ENCODE measurements at regions not wholly inside any gene's neighbourhood (a gene's known extent, or its start where the extent isn't known, plus 50 kb on each side); places are given as distances from the start of the nearest gene placed in this dataset.
"Not testable (repeated sequence)": the region's sequence is repeated elsewhere in the genome, so short reads cannot be mapped to it uniquely, and the experiment has no call there.

DNA sequence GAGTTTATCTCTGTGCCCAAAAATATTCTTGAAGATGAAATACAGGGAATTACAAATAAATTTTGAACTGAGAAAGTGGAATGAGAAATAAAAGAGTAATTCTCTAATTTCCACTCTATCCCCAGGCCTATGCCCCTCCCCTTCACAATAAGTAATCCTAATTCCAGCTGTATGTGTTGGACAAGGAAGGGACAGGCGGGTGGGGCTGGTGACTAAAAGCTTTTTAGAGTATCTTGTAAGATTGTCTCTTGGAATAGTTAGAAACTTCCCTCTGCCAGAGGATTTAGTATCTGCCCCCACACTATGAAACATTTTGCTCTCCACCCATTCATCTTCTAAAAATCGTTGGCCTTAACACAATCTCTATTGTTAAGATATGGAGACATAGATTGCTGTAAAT is 199.2 kb downstream of the MBL2 start:
- Histone ChIP-seq H3K27me3 (ENCODE audit: control insufficient read depth, insufficient read depth, low read length) (no peaks in the 10 kb centered on the region), H3K27ac (ENCODE audit: low read depth, low read length) (no peak overlapping the region)

DNA sequence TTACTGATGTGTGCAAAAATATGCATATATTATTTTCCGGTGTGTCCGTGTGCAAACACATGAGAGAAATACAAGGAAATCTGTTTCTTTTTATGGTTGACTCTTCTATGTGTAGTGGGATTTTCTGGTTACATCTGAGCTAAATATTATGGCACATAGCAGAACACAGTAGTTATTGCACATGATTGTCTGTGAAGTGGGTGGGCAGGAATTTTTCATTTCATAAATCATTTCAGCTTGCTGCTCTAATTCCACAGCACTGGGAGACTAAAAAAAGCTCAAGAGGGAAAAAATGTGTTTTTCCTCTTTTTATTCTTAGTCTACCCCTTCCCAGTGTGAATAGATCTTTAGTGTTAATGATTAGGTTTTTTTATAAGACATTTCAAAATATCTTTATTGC is 197.9 kb downstream of the MBL2 start:
- Histone ChIP-seq H3K9ac (ENCODE audit: low read depth, low read length) (no peak overlapping the region), H3K9me3 (ENCODE audit: control insufficient read depth, insufficient read depth, low read length) (no peaks in the 10 kb centered on the region), H3K27me3 (ENCODE audit: control insufficient read depth, insufficient read depth, low read length) (no peaks in the 10 kb centered on the region), H3K27ac (ENCODE audit: low read depth, low read length) (no peak overlapping the region), H3K4me1 (ENCODE audit: control insufficient read depth, insufficient read depth, low read length) (no peaks in the 10 kb centered on the region), H3K4me3 (ENCODE audit: low read depth, low read length) (no peak overlapping the region), H3K36me3 (ENCODE audit: control insufficient read depth, insufficient read depth, low read length) (no peaks in the 10 kb centered on the region)

More for the DNA sequence above, 199.2 kb downstream of the MBL2 start:
- Histone ChIP-seq H3K9me3 (ENCODE audit: control insufficient read depth, insufficient read depth, low read length) (no peaks in the 10 kb centered on the region), H3K9ac (ENCODE audit: low read depth, low read length) (no peak overlapping the region), H3K36me3 (ENCODE audit: control insufficient read depth, insufficient read depth, low read length) (no peaks in the 10 kb centered on the region), H3K4me3 (ENCODE audit: low read depth, low read length) (no peak overlapping the region), H3K4me1 (ENCODE audit: control insufficient read depth, insufficient read depth, low read length) (no peaks in the 10 kb centered on the region)

DNA sequence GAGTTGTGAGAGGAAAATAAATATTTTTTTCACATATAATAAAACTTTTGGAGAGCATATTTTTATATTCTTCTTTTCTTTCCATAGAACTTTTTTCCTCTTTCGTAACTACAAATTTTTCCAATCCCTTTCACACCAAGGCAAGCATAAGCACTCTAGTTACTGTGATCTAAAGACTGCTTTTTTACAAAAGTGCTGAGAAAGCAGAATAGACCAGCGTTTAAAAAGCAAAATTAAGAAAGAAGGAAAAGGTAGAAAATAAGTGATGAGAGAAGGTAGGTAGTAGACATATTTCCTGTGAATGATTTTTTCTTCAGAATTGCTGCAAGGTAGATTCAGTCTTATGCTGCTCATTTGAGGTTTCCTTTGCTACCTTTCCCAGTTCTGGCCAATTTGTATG is 195.5 kb downstream of the MBL2 start:
- Histone ChIP-seq H3K4me3 (ENCODE audit: low read depth, low read length) (no peak overlapping the region), H3K27me3 (ENCODE audit: control insufficient read depth, insufficient read depth, low read length) (no peaks in the 10 kb centered on the region), H3K9ac (ENCODE audit: low read depth, low read length) (no peak overlapping the region), H3K4me1 (ENCODE audit: control insufficient read depth, insufficient read depth, low read length) (no peaks in the 10 kb centered on the region), H3K9me3 (ENCODE audit: control insufficient read depth, insufficient read depth, low read length) (peaks cover 10% of the 10 kb centered on the region), H3K27ac (ENCODE audit: low read depth, low read length) (no peak overlapping the region), H3K36me3 (ENCODE audit: control insufficient read depth, insufficient read depth, low read length) (no peaks in the 10 kb centered on the region)

DNA sequence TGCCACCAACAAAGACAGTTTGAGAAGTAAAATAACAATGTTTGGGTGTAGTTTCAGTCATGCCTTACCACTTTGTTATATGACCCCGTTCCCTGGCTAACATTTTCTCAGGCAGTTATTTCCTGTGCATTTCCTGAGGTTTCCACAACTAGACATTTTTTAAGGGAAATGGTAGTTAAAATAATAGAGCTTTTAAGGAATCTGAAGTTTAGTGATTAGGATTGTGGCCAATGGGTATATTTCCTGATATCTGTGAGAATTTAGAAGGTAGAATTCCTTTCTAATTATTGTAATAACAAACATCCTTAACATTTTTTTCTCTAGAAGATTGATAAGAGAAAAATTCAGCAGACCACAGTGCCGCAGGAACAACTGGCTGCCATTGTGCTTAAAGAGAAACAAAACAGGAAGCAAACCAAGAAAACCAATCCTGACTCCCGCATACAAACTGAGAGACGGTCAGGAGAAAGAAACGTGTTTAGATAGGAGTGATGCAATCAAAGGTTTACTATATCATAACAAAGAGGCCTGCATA is 193.6 kb downstream of the MBL2 start:
- peaks cover 10% of the 10 kb centered on the region for H3K9me3 ChIP-seq (ENCODE audit: control insufficient read depth, insufficient read depth, low read length)
- H3K27me3 ChIP-seq (ENCODE audit: control insufficient read depth, insufficient read depth, low read length): no peaks in the 10 kb centered on the region
- H3K36me3 ChIP-seq (ENCODE audit: control insufficient read depth, insufficient read depth, low read length): no peaks in the 10 kb centered on the region
- H3K4me1 ChIP-seq (ENCODE audit: control insufficient read depth, insufficient read depth, low read length): no peaks in the 10 kb centered on the region
- H3K9ac ChIP-seq (ENCODE audit: low read depth, low read length): no peak overlapping the region
- no peak overlapping the region for H3K27ac ChIP-seq (ENCODE audit: low read depth, low read length)
- no peak overlapping the region for H3K4me3 ChIP-seq (ENCODE audit: low read depth, low read length)

DNA sequence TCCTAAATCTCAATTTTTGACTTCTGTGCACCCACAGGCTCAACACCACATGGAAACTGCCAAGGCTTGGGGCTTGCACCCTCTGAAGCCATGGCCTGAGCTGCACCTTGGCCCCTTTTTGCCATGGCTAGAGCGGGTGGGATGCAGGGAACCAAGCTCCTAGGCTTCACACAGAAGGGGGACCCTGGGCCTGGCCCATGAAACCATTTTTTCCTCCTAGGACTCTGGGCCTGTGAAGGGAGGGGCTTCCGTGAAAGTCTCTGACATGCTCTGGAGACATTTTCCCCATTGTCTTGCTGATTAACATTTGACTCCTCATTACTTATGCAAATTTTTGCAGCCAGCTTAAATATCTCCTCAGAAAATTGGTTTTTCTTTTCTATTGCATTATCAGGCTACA is 190.9 kb downstream of the MBL2 start:
- H3K9me3 ChIP-seq (ENCODE audit: control insufficient read depth, insufficient read depth, low read length); H3K9ac ChIP-seq (ENCODE audit: low read depth, low read length); H3K36me3 ChIP-seq (ENCODE audit: control insufficient read depth, insufficient read depth, low read length); H3K27ac ChIP-seq (ENCODE audit: low read depth, low read length); H3K4me3 ChIP-seq (ENCODE audit: low read depth, low read length); H3K4me1 ChIP-seq (ENCODE audit: control insufficient read depth, insufficient read depth, low read length); H3K27me3 ChIP-seq (ENCODE audit: control insufficient read depth, insufficient read depth, low read length): not testable (repeated sequence)

DNA sequence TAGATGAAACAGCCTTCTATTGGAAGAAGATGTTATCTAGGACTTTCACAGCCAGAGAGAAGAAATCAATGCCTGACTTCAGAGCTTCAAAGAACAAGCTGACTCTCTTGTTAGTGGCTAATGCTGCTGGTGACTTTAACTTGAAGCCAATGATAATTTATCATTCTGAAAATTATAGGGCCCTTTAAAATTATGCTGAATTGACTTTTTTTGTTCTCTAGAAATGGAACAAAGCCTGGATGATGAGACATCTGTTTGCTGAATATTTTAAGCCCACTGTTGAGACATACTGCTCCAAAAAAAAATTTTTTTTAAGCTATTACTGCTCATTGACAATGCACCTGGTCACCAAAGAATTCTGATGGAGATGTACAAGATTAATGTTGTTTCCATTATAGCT is 189.2 kb downstream of the MBL2 start:
- Histone ChIP-seq H3K4me1 (ENCODE audit: control insufficient read depth, insufficient read depth, low read length) (no peaks in the 10 kb centered on the region), H3K4me3 (ENCODE audit: low read depth, low read length) (no peak overlapping the region), H3K36me3 (ENCODE audit: control insufficient read depth, insufficient read depth, low read length) (no peaks in the 10 kb centered on the region), H3K9ac (ENCODE audit: low read depth, low read length) (no peak overlapping the region), H3K27me3 (ENCODE audit: control insufficient read depth, insufficient read depth, low read length) (no peaks in the 10 kb centered on the region), H3K9me3 (ENCODE audit: control insufficient read depth, insufficient read depth, low read length) (peaks cover 10% of the 10 kb centered on the region), H3K27ac (ENCODE audit: low read depth, low read length) (no peak overlapping the region)

DNA sequence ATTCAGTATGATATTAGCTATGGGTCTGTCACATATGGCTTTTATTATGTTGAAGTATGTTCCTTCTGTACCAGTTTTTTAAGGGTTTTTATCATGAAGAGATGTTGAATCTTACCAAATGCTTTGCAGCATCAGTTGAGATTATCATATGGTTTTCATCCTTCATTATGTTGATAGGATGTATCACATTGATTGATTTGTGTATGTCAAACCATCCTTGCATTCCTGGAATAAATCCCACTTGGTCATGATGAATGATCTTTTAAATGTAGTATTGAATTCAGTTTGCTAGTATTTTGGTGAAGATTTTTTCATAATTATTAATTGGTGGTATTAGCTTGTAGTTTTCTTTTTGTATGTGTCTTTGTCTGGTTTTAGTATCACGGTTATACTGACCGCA is 185.9 kb downstream of the MBL2 start:
- Histone ChIP-seq H3K4me1 (ENCODE audit: control insufficient read depth, insufficient read depth, low read length) (no peaks in the 10 kb centered on the region), H3K9me3 (ENCODE audit: control insufficient read depth, insufficient read depth, low read length) (peaks cover 1% of the 10 kb centered on the region), H3K27ac (ENCODE audit: low read depth, low read length) (no peak overlapping the region), H3K4me3 (ENCODE audit: low read depth, low read length) (no peak overlapping the region), H3K27me3 (ENCODE audit: control insufficient read depth, insufficient read depth, low read length) (no peaks in the 10 kb centered on the region), H3K36me3 (ENCODE audit: control insufficient read depth, insufficient read depth, low read length) (no peaks in the 10 kb centered on the region), H3K9ac (ENCODE audit: low read depth, low read length) (no peak overlapping the region)

DNA sequence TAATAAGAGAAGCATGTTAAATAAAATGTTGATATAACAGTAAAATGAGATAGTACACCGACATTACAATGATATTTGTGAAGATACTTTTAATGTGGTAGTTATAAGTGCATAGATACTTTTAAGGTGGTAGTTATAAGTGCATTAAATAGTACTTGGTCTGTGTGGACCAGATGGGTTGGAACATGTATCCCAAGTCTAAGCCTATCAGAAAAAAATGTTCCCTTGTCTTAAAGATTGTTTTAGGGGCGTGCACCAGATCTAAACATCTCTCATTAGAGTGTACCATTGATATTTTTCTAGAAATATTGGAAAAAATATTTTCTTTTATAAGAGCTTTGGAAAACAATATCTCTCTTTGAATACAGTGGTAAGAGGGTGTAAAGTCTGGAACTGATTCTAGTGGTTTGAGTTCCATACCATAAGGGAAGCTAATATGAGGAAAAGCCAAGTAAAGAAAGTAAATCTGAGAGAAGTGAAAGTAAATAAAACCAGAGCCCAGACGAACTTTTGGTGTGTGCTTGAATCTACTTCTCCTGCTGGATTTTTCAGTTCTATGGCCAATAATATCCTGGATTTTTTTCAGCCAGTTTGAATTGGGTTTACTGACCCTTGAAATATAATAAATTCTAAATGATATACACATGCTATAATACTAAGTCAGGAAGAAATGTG is 175.3 kb downstream of the MBL2 start:
- Histone ChIP-seq H3K9me3 (ENCODE audit: control insufficient read depth, insufficient read depth, low read length) (no peaks in the 10 kb centered on the region), H3K4me3 (ENCODE audit: low read depth, low read length) (no peak overlapping the region), H3K36me3 (ENCODE audit: control insufficient read depth, insufficient read depth, low read length) (no peaks in the 10 kb centered on the region), H3K27ac (ENCODE audit: low read depth, low read length) (no peak overlapping the region), H3K9ac (ENCODE audit: low read depth, low read length) (no peak overlapping the region), H3K27me3 (ENCODE audit: control insufficient read depth, insufficient read depth, low read length) (no peaks in the 10 kb centered on the region), H3K4me1 (ENCODE audit: control insufficient read depth, insufficient read depth, low read length) (no peaks in the 10 kb centered on the region)

DNA sequence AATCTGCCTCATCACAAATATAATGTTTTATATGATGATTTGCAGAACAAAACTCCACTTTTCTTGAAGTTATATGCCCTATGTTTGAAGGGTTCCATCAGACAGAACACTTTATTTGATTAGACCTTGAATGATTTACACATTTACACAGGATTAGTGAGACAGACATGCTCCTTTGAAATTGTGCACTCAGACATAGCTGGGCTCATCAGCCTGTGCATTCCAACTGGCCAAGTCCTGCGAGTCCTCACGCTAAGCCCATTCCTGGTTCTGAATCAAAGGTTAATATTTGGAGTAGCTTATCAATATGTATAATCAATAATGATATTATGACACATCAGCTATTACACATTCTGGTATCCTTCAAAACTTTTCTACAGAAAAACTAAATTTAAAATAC is 173.6 kb downstream of the MBL2 start:
- Histone ChIP-seq H3K27me3 (ENCODE audit: control insufficient read depth, insufficient read depth, low read length) (no peaks in the 10 kb centered on the region), H3K4me3 (ENCODE audit: low read depth, low read length) (no peak overlapping the region), H3K36me3 (ENCODE audit: control insufficient read depth, insufficient read depth, low read length) (no peaks in the 10 kb centered on the region), H3K4me1 (ENCODE audit: control insufficient read depth, insufficient read depth, low read length) (no peaks in the 10 kb centered on the region), H3K9ac (ENCODE audit: low read depth, low read length) (no peak overlapping the region), H3K27ac (ENCODE audit: low read depth, low read length) (no peak overlapping the region), H3K9me3 (ENCODE audit: control insufficient read depth, insufficient read depth, low read length) (no peaks in the 10 kb centered on the region)

DNA sequence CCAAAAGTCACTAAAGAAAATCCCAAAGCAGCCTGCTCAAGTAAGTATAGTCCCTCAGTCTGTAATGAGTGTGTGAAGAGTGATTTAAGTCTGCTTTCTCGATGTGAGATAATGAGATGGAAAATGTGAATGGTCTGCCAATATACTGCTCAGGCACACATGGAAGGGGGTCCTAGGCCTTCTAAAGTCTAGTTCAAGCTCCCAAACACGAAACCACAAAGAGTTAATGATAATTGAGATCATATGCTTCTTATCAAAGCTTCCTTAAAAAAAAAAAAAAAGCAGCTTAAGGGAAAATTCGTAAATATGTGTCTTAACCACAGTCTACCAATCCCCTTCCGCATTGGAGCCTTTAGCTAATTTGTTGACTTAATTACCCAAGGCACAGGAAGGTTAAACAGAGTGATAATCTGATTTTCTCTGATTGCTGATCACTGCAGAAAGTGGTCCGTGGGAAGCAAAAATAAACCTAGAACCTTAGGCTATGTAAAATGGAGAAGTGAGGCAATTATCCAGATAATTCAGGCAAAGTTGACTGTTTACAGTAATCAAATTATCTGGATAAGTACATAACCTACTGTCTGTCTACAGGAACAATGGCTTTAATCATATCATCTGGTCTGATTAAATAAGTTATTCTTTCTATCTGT is 172.9 kb downstream of the MBL2 start:
- no peaks in the 10 kb centered on the region for H3K36me3 ChIP-seq (ENCODE audit: control insufficient read depth, insufficient read depth, low read length)
- H3K27me3 ChIP-seq (ENCODE audit: control insufficient read depth, insufficient read depth, low read length): no peaks in the 10 kb centered on the region
- H3K9me3 ChIP-seq (ENCODE audit: control insufficient read depth, insufficient read depth, low read length): no peaks in the 10 kb centered on the region
- H3K4me1 ChIP-seq (ENCODE audit: control insufficient read depth, insufficient read depth, low read length): no peaks in the 10 kb centered on the region
- no peak overlapping the region for H3K4me3 ChIP-seq (ENCODE audit: low read depth, low read length)
- H3K27ac ChIP-seq (ENCODE audit: low read depth, low read length): no peak overlapping the region
- no peak overlapping the region for H3K9ac ChIP-seq (ENCODE audit: low read depth, low read length)

DNA sequence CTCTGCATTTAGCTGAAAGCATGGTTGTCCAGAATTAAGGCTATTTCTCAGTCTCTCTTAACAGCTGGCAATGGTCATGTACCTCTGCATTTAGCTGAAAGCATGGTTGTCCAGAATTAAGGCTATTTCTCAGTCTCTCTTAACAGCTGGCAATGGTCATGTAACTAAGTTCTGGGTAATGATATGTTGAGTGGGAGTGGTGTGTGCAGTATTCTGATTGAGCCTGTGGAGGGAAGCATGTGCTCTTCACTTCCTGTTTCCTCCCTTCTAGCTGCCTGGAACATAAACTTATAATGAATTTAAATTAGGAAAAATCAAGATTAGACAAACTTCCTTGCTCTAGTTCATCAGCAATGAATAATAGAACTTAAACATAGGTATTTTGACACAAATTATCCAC is 168.5 kb downstream of the MBL2 start:
- not testable (repeated sequence) for H3K27me3 ChIP-seq (ENCODE audit: control insufficient read depth, insufficient read depth, low read length); H3K9me3 ChIP-seq (ENCODE audit: control insufficient read depth, insufficient read depth, low read length); H3K9ac ChIP-seq (ENCODE audit: low read depth, low read length); H3K4me3 ChIP-seq (ENCODE audit: low read depth, low read length); H3K4me1 ChIP-seq (ENCODE audit: control insufficient read depth, insufficient read depth, low read length); H3K27ac ChIP-seq (ENCODE audit: low read depth, low read length); H3K36me3 ChIP-seq (ENCODE audit: control insufficient read depth, insufficient read depth, low read length)

Data from HUES48 (cell line).